ENCODE measurements at regions not wholly inside any gene's neighbourhood (a gene's known extent, or its start where the extent isn't known, plus 50 kb on each side); places are given as distances from the start of the nearest gene placed in this dataset.
"Not testable (repeated sequence)": the region's sequence is repeated elsewhere in the genome, so short reads cannot be mapped to it uniquely, and the experiment has no call there.

GRCh38 chr1:240719953-240720700 is 108.2 kb upstream of the GREM2 start:
- BruUV-seq (replicated peaks) = no TSS peak
- H2AFZ ChIP-seq (ENCODE audit: low read depth, low read length) = no peak overlapping the region
- ChIA-PET CTCF (ENCODE audit: low intra/inter-chr PET ratio) (no interaction called here), POLR2A (no interaction called here)
- intact Hi-C loops (cut with micrococcal nuclease) = no loop called here
- H3K9me1 ChIP-seq (ENCODE audit: control insufficient read depth, insufficient read depth, low read length) = no peaks in the 10 kb centered on the region
- in situ Hi-C loops (cut with MboI) = no loop called here
- WGBS (ENCODE audit: insufficient coverage, low coverage, missing lambda C conversion rate) = 0% methylated on average over 8 of the region's 8 CpGs
- DNase-seq (ENCODE audit: extremely low read depth in 1 of 4, low spot score in 3 of 4) (no peak), FAIRE-seq (no peak), ATAC-seq (no peak)
- TF ChIP-seq MXD1 (CRISPR knock-in tag; IDR thresholded peaks at IDR 0.05; ENCODE audit: borderline replicate concordance, poor library complexity, severe bottlenecking) = no peak
- TF ChIP-seq HINFP (tag; conservative IDR thresholded peaks at IDR 0.05; ENCODE audit: low read depth) = no peak
- TF ChIP-seq NFRKB (IDR thresholded peaks at IDR 0.05; ENCODE audit: low read depth) = no peak
- TF ChIP-seq ZNF668 (CRISPR knock-in tag; IDR thresholded peaks at IDR 0.05) = no peak
- no peak for TF ChIP-seq CTBP1 (IDR thresholded peaks at IDR 0.05; ENCODE audit: borderline replicate concordance)
- no peak for TF ChIP-seq TCFL5 (CRISPR knock-in tag; conservative IDR thresholded peaks at IDR 0.05)
- TF ChIP-seq ZNF561 (CRISPR knock-in tag; conservative IDR thresholded peaks at IDR 0.05) = no peak
- no peak for TF ChIP-seq HDAC6 (IDR thresholded peaks at IDR 0.05; ENCODE audit: low read depth, low read length)
- TF ChIP-seq SMAD4 (CRISPR knock-in tag; conservative IDR thresholded peaks at IDR 0.05) = no peak
- TF ChIP-seq RBM25 (IDR thresholded peaks at IDR 0.05; ENCODE audit: low read depth, low read length, severe bottlenecking) = no peak
- TF ChIP-seq SNRNP70 (optimal IDR thresholded peaks at IDR 0.05; ENCODE audit: low read depth, low read length) = no peak
- no peak for TF ChIP-seq SRSF1 (IDR thresholded peaks at IDR 0.05; ENCODE audit: low read depth, low read length)
- no peak for TF ChIP-seq MCM2 (IDR thresholded peaks at IDR 0.05; ENCODE audit: low read depth)
- no peak for TF ChIP-seq JUND (IDR thresholded peaks at IDR 0.05; ENCODE audit: borderline replicate concordance, low read depth, low read length)
- no peak for TF ChIP-seq JUND (tag; IDR thresholded peaks at IDR 0.05; ENCODE audit: borderline replicate concordance, low read depth, low read length)
- no peak for TF ChIP-seq KLF16 (IDR thresholded peaks at IDR 0.05)
- H3K79me2 ChIP-seq (ENCODE audit: control insufficient read depth, insufficient read depth, low read length) = no peaks in the 10 kb centered on the region
- no peaks in the 10 kb centered on the region for H3K4me1 ChIP-seq (replicated peaks in 1 of 2; ENCODE audit: control insufficient read depth in 2 of 2, insufficient read depth in 2 of 2, low read length in 2 of 2)
- no peak overlapping the region for H3K4me2 ChIP-seq (ENCODE audit: insufficient read depth, low read length)
- H3K36me3 ChIP-seq (ENCODE audit: control insufficient read depth, insufficient read depth, low read length) = no peaks in the 10 kb centered on the region
- H3K9me3 ChIP-seq (replicated peaks; ENCODE audit: control insufficient read depth, insufficient read depth, low read depth, low read length) = no peaks in the 10 kb centered on the region
- H3K27ac ChIP-seq (ENCODE audit: extremely low read depth, low read depth, low read length) = no peak overlapping the region
- H3K9ac ChIP-seq (ENCODE audit: insufficient read depth in 1 of 2, low read depth in 2 of 2, low read length in 2 of 2) = no peak overlapping the region
- H3K4me3 ChIP-seq = no peak overlapping the region
- no peaks in the 10 kb centered on the region for H4K20me1 ChIP-seq (replicated peaks; ENCODE audit: control insufficient read depth, insufficient read depth, low read length)
- no peaks in the 10 kb centered on the region for H3K27me3 ChIP-seq (ENCODE audit: control insufficient read depth in 2 of 2, insufficient read depth in 2 of 2, low read length in 2 of 2)

GRCh38 chr1:240716538-240716937 is 104.6 kb upstream of the GREM2 start:
- intact Hi-C loops (cut with micrococcal nuclease); POLR2A ChIA-PET; H3K4me1 ChIP-seq (replicated peaks in 1 of 2; ENCODE audit: control insufficient read depth in 2 of 2, insufficient read depth in 2 of 2, low read length in 2 of 2); FAIRE-seq; H3K9ac ChIP-seq (ENCODE audit: insufficient read depth in 1 of 2, low read depth in 2 of 2, low read length in 2 of 2); ATAC-seq; BruUV-seq (replicated peaks); H3K9me3 ChIP-seq (replicated peaks; ENCODE audit: control insufficient read depth, insufficient read depth, low read depth, low read length); H3K9me1 ChIP-seq (ENCODE audit: control insufficient read depth, insufficient read depth, low read length); H4K20me1 ChIP-seq (replicated peaks; ENCODE audit: control insufficient read depth, insufficient read depth, low read length); H3K27me3 ChIP-seq (ENCODE audit: control insufficient read depth in 2 of 2, insufficient read depth in 2 of 2, low read length in 2 of 2); H3K36me3 ChIP-seq (ENCODE audit: control insufficient read depth, insufficient read depth, low read length); H3K79me2 ChIP-seq (ENCODE audit: control insufficient read depth, insufficient read depth, low read length); H3K27ac ChIP-seq (ENCODE audit: extremely low read depth, low read depth, low read length); H3K4me2 ChIP-seq (ENCODE audit: insufficient read depth, low read length); H3K4me3 ChIP-seq; in situ Hi-C loops (cut with MboI); CTCF ChIA-PET (ENCODE audit: low intra/inter-chr PET ratio); H2AFZ ChIP-seq (ENCODE audit: low read depth, low read length); DNase-seq (ENCODE audit: extremely low read depth in 1 of 4, low spot score in 3 of 4): not testable (repeated sequence)
- WGBS (ENCODE audit: insufficient coverage, low coverage, missing lambda C conversion rate) = 0% methylated on average over 4 of the region's 4 CpGs

Measured in K562 (cell line).